SK-N-MC (cell line): ENCODE measurements at regions not wholly inside any gene's neighbourhood (a gene's known extent, or its start where the extent isn't known, plus 50 kb on each side); places are given as distances from the start of the nearest gene placed in this dataset.
"Not testable (repeated sequence)": the region's sequence is repeated elsewhere in the genome, so short reads cannot be mapped to it uniquely, and the experiment has no call there.

Experiments
- FOXP2 ChIP-seq: optimal IDR thresholded peaks from 2 replicates; pipeline ENCODE3; 2011; ENCODE audit warnings: mild to moderate bottlenecking, moderate library complexity; ENCODE audit not compliant: insufficient read depth; ENCODE audit errors: extremely low read length, control extremely low read depth
- POLR2AphosphoS5 ChIP-seq: IDR thresholded peaks from 2 replicates; pipeline ENCODE4 v1.6.1; 2012; ENCODE audit warnings: mild to moderate bottlenecking, low read depth, low read length, borderline replicate concordance

- TF ChIP-seq FOXP2, POLR2AphosphoS5: not testable (repeated sequence)
These were observed 84.0 kb upstream of the ZSCAN2 start for GRCh38 chr15:84516773-84517172.
